ENCODE measurements at regions not wholly inside any gene's neighbourhood (a gene's known extent, or its start where the extent isn't known, plus 50 kb on each side); places are given as distances from the start of the nearest gene placed in this dataset.

- TF ChIP-seq JUN (CRISPR knock-in tag; IDR thresholded peaks at IDR 0.05): no peak
- TF ChIP-seq CREM (CRISPR knock-in tag; IDR thresholded peaks at IDR 0.05): no peak
- TF ChIP-seq ZNF671 (CRISPR knock-in tag; IDR thresholded peaks at IDR 0.05): no peak
- TF ChIP-seq ZNF281 (CRISPR knock-in tag; IDR thresholded peaks at IDR 0.05): no peak
- no peak for TF ChIP-seq ATF1 (CRISPR knock-in tag; IDR thresholded peaks at IDR 0.05)
- no peak for TF ChIP-seq FOXP1 (CRISPR knock-in tag; IDR thresholded peaks at IDR 0.05; ENCODE audit: borderline replicate concordance)
- no peak for TF ChIP-seq NR2C2 (CRISPR knock-in tag; IDR thresholded peaks at IDR 0.05)
- TF ChIP-seq OVOL2 (CRISPR knock-in tag; IDR thresholded peaks at IDR 0.05; ENCODE audit: borderline replicate concordance): no peak
- TF ChIP-seq ZBTB43 (CRISPR knock-in tag; IDR thresholded peaks at IDR 0.05): no peak
- no peak for TF ChIP-seq FOXJ3 (CRISPR knock-in tag; IDR thresholded peaks at IDR 0.05; ENCODE audit: borderline replicate concordance)
- no peak for TF ChIP-seq ZNF232 (CRISPR knock-in tag; IDR thresholded peaks at IDR 0.05)
These were observed 321.0 kb upstream of the C2CD4B start (continued) for GRCh38 chr15:62486041-62486440.

- POLR2A ChIA-PET: no interaction called here
- ATAC-seq (no peak), DNase-seq (ENCODE audit: low spot score) (no peak)
- H3K27ac Mint-ChIP-seq: no peak overlapping the region
- H3K36me3 Mint-ChIP-seq: no peaks in the 10 kb centered on the region
- H3K4me1 Mint-ChIP-seq: peaks cover 23% of the 10 kb centered on the region
- CTCF ChIA-PET: no interaction called here
- TF ChIP-seq ZNF532 (CRISPR knock-in tag; IDR thresholded peaks at IDR 0.05; ENCODE audit: borderline replicate concordance) (no peak), ATF3 (CRISPR knock-in tag; conservative IDR thresholded peaks at IDR 0.05) (no peak), MYBL2 (CRISPR knock-in tag; IDR thresholded peaks at IDR 0.05) (no peak)
- no peak overlapping the region for H3K4me3 Mint-ChIP-seq
- H3K9me3 Mint-ChIP-seq: no peaks in the 10 kb centered on the region
- no peaks in the 10 kb centered on the region for H3K27me3 Mint-ChIP-seq (ENCODE audit: low read depth)
These were observed 323.3 kb upstream of the C2CD4B start for GRCh38 chr15:62488387-62488786.

- TF ChIP-seq ZNF138 (CRISPR knock-in tag; conservative IDR thresholded peaks at IDR 0.05) (no peak), MAX (CRISPR knock-in tag; IDR thresholded peaks at IDR 0.05) (no peak), ZMAT4 (CRISPR knock-in tag; IDR thresholded peaks at IDR 0.05) (no peak)
- H3K27me3 Mint-ChIP-seq (ENCODE audit: low read depth): no peaks in the 10 kb centered on the region
- H3K4me3 Mint-ChIP-seq: no peak overlapping the region
- H3K9me3 Mint-ChIP-seq: no peaks in the 10 kb centered on the region
- H3K36me3 Mint-ChIP-seq: no peaks in the 10 kb centered on the region
- ATAC-seq: no peak
- no peak for DNase-seq (ENCODE audit: low spot score)
- H3K27ac Mint-ChIP-seq: no peak overlapping the region; the same call in 1 of the 2 replicates
- ChIA-PET POLR2A (no interaction called here), CTCF (interaction anchor here (0.6 to 0.7 kb wide), 3 partner anchors 8 to 1108 kb away, joined by 3 to 4 read pairs (median 4); no protein-coding TSS in a partner anchor)
- H3K4me1 Mint-ChIP-seq: peaks cover 25% of the 10 kb centered on the region
These were observed 326.6 kb upstream of the C2CD4B start for GRCh38 chr15:62491642-62492041.
